ENCODE measurements at regions not wholly inside any gene's neighbourhood (a gene's known extent, or its start where the extent isn't known, plus 50 kb on each side); places are given as distances from the start of the nearest gene placed in this dataset.

GRCh38 chr3:137300703-137301102 is 342.9 kb downstream of the IL20RB start:
- Mint-ChIP-seq H3K4me3 (ENCODE audit: unreplicated experiment) (no peak overlapping the region), H3K9me3 (ENCODE audit: unreplicated experiment) (no peaks in the 10 kb centered on the region)

GRCh38 chr3:137304313-137305056 is 346.7 kb downstream of the IL20RB start:
- Mint-ChIP-seq H3K9me3 (ENCODE audit: unreplicated experiment) (peaks cover 13% of the 10 kb centered on the region), H3K36me3 (ENCODE audit: unreplicated experiment) (no peaks in the 10 kb centered on the region), H3K27me3 (ENCODE audit: unreplicated experiment) (no peaks in the 10 kb centered on the region), H3K27ac (ENCODE audit: unreplicated experiment) (no peak overlapping the region), H3K4me1 (ENCODE audit: unreplicated experiment) (no peaks in the 10 kb centered on the region), H3K4me3 (ENCODE audit: unreplicated experiment) (no peak overlapping the region)
- no peak for TF ChIP-seq CTCF (IDR thresholded peaks at IDR 0.05)
- DNase-seq (ENCODE audit: extremely low spot score, unreplicated experiment) = no peak

More at GRCh38 chr3:137300703-137301102, 342.9 kb downstream of the IL20RB start:
- no peak overlapping the region for H3K27ac Mint-ChIP-seq (ENCODE audit: unreplicated experiment)
- H3K36me3 Mint-ChIP-seq (ENCODE audit: unreplicated experiment) = no peaks in the 10 kb centered on the region
- TF ChIP-seq CTCF (IDR thresholded peaks at IDR 0.05) = no peak
- no peak for DNase-seq (ENCODE audit: extremely low spot score, unreplicated experiment)
- no peaks in the 10 kb centered on the region for H3K4me1 Mint-ChIP-seq (ENCODE audit: unreplicated experiment)
- H3K27me3 Mint-ChIP-seq (ENCODE audit: unreplicated experiment) = no peaks in the 10 kb centered on the region

DNA sequence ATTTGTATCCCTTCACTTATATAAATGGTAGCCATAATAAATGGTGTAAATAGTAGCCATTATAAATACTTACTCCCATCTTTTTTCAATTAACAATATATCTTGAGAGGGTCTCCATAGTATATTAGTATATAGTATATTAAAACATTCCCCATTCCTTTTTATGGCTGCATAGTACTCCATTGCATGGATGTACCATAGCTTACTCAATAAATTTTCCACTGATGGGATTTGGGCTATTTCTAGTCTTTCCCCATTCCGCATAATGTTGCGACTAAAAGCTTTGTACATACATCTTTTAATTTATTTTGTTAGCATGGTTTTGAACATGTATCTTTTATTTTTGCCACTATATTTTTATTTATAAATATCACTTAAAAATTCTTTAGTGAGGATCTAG is 366.3 kb downstream of the IL20RB start:
- TF ChIP-seq CTCF (IDR thresholded peaks at IDR 0.05) = no peak
- DNase-seq (ENCODE audit: extremely low spot score, unreplicated experiment) = no peak
- no peaks in the 10 kb centered on the region for H3K36me3 Mint-ChIP-seq (ENCODE audit: unreplicated experiment)
- no peak overlapping the region for H3K4me3 Mint-ChIP-seq (ENCODE audit: unreplicated experiment)
- no peaks in the 10 kb centered on the region for H3K4me1 Mint-ChIP-seq (ENCODE audit: unreplicated experiment)
- H3K9me3 Mint-ChIP-seq (ENCODE audit: unreplicated experiment) = peaks cover 6% of the 10 kb centered on the region
- no peak overlapping the region for H3K27ac Mint-ChIP-seq (ENCODE audit: unreplicated experiment)
- H3K27me3 Mint-ChIP-seq (ENCODE audit: unreplicated experiment) = no peaks in the 10 kb centered on the region

DNA sequence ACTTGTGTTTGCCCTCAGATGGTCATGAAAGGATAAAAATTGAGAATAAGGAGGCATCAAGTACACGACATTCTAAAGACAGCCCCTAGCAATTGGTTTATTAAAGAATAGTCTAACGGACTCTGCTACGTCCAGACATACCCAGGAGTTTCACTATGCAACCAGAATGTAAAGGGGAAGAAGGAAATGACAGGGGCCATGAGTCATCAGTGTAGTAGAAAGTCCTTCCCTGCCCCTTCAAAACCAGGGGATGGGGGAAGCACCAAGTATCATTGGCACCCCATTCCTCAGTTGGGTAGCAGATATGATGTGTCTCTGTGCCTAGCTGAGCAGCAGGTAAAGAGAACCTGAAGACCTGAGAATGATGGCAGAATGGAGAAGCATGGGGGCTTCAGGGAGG is 367.4 kb downstream of the IL20RB start:
- H3K36me3 Mint-ChIP-seq (ENCODE audit: unreplicated experiment) = no peaks in the 10 kb centered on the region
- H3K9me3 Mint-ChIP-seq (ENCODE audit: unreplicated experiment) = peaks cover 6% of the 10 kb centered on the region
- no peak overlapping the region for H3K27ac Mint-ChIP-seq (ENCODE audit: unreplicated experiment)
- no peak for TF ChIP-seq CTCF (IDR thresholded peaks at IDR 0.05)
- H3K4me3 Mint-ChIP-seq (ENCODE audit: unreplicated experiment) = no peak overlapping the region
- DNase-seq (ENCODE audit: extremely low spot score, unreplicated experiment) = no peak
- no peaks in the 10 kb centered on the region for H3K27me3 Mint-ChIP-seq (ENCODE audit: unreplicated experiment)
- no peaks in the 10 kb centered on the region for H3K4me1 Mint-ChIP-seq (ENCODE audit: unreplicated experiment)

DNA sequence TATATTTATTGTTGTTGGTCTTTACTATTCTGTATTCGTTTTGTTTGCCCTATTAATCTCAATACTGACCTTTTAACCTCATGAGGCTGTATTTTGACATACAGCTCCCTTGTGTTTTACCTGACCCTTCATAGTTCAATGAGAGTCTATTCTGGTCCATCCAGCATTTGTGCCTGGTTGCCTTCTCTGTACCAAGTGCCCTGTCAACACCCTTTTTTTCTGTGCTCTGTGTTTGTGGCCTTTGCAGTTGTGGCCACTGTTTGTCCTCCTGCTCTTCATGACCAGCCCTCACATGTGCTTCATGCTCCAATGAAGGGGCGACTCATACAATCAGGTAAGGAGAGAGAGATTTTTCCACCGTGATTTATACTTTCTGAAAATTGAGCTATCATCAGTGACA is 368.2 kb downstream of the IL20RB start:
- H3K4me1 Mint-ChIP-seq (ENCODE audit: unreplicated experiment) = no peaks in the 10 kb centered on the region
- no peak overlapping the region for H3K27ac Mint-ChIP-seq (ENCODE audit: unreplicated experiment)
- DNase-seq (ENCODE audit: extremely low spot score, unreplicated experiment) = no peak
- H3K36me3 Mint-ChIP-seq (ENCODE audit: unreplicated experiment) = no peaks in the 10 kb centered on the region
- H3K27me3 Mint-ChIP-seq (ENCODE audit: unreplicated experiment) = no peaks in the 10 kb centered on the region
- H3K4me3 Mint-ChIP-seq (ENCODE audit: unreplicated experiment) = no peak overlapping the region
- peaks cover 8% of the 10 kb centered on the region for H3K9me3 Mint-ChIP-seq (ENCODE audit: unreplicated experiment)
- TF ChIP-seq CTCF (IDR thresholded peaks at IDR 0.05) = no peak
